ENCODE measurements at regions not wholly inside any gene's neighbourhood (a gene's known extent, or its start where the extent isn't known, plus 50 kb on each side); places are given as distances from the start of the nearest gene placed in this dataset.

DNA sequence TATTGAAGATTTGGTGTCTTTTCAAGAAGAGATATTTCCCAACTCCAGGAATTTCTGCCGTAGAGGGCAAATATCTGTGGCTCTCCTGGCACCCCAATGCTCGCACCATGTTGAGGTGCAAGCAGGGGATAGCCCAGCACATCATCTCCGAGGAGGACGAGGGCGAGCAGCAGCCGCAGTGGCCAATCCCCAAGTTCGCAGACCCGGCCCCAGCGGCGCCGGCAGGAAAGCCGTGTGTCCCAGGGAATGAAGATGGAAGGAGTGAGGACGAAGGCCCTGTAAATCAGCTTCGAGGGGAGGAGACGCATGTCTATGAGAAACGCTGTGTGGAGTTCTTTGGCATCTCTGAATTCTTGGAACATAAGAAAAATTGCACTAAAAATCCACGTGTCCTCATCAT lies 213.4 kb upstream of the UBE2E2 start:
- H3K4me3 Mint-ChIP-seq, result no peak overlapping the region
- DNase-seq, result no peak
- H3K27me3 Mint-ChIP-seq (ENCODE audit: low read depth in 3 of 3), result peaks cover 0 to 1% (median 0%) of the 10 kb centered on the region in 3 donors
- H3K27ac Mint-ChIP-seq, result no peak overlapping the region
- H3K36me3 Mint-ChIP-seq, result no peaks in the 10 kb centered on the region
- H3K4me1 Mint-ChIP-seq, result no peaks in the 10 kb centered on the region
- H3K9me3 Mint-ChIP-seq, result peaks cover 0 to 13% (median 3%) of the 10 kb centered on the region in 6 donors

- peaks cover 0 to 7% (median 3%) of the 10 kb centered on the region in 6 donors for H3K9me3 Mint-ChIP-seq
- H3K4me3 Mint-ChIP-seq, result no peak overlapping the region
- H3K27me3 Mint-ChIP-seq (ENCODE audit: low read depth in 3 of 3), result peaks cover 0 to 1% (median 0%) of the 10 kb centered on the region in 3 donors
- no peaks in the 10 kb centered on the region for H3K4me1 Mint-ChIP-seq
- H3K27ac Mint-ChIP-seq, result no peak overlapping the region
- DNase-seq, result no peak
- H3K36me3 Mint-ChIP-seq, result no peaks in the 10 kb centered on the region
These were observed 212.6 kb upstream of the UBE2E2 start for GRCh38 chr3:22990291-22991200.

DNA sequence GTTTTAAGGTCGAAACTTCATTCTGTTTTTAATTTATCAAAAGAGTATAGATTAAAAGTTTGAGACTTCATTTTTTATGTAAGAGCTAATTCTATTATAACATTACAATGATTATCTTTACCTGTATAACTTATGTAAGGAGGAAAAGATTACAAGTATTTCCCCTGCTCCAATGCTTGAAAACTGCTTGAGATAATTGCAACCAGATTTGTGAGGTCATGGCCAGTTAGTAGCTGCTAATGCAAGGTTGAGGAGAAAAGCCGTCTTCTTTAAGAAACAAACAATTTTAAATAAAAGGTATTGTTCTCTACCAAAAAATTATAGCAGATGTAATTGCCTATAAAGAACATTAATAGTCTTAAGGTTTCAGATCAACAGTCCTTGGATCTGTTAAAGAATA lies 208.3 kb upstream of the UBE2E2 start:
- peaks cover 0 to 2% of the 10 kb centered on the region in 2 donors for H3K4me1 Mint-ChIP-seq
- no peak for DNase-seq
- no peaks in the 10 kb centered on the region for H3K36me3 Mint-ChIP-seq
- no peak overlapping the region for H3K4me3 Mint-ChIP-seq
- no peak overlapping the region for H3K27ac Mint-ChIP-seq
- peaks cover 0 to 5% (median under 1%) of the 10 kb centered on the region in 6 donors for H3K9me3 Mint-ChIP-seq
- peaks cover 0 to 2% (median 1%) of the 10 kb centered on the region in 3 donors for H3K27me3 Mint-ChIP-seq (ENCODE audit: low read depth in 3 of 3)

DNA sequence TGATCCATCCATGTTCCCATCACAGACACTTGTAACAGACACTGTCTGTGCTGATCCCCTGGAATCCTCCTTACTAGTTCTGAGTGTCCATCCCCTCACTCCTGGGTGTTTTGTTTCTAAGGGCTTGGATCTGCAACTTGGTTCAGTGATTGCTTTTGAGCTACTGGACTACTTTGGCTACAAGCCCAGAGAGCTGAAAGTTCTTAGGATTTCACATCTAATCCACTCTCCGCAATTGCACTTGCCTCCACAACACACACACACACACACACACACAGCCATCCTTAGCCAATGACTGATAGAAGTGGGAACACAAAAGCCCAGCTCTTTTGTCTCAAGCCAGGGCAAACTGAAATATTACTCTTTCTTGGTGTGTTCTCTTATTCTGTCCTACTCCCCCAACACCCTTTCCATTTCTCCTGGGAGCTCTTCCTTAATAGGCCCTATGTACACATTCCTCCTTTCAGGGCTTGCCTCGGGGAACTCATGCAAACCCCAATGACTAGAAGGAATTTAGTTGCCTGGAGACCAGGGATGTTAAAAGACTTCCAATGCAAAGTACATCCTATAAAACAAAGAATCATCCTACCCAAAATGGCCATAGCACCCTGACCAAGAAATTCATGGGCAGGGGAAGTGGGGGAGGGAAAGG lies 206.1 kb upstream of the UBE2E2 start:
- H3K4me1 Mint-ChIP-seq, result peaks cover 0 to 2% of the 10 kb centered on the region in 2 donors
- H3K27me3 Mint-ChIP-seq (ENCODE audit: low read depth in 3 of 3), result peaks cover 0 to 2% (median 0%) of the 10 kb centered on the region in 3 donors
- no peaks in the 10 kb centered on the region for H3K36me3 Mint-ChIP-seq
- DNase-seq, result no peak
- no peak overlapping the region for H3K27ac Mint-ChIP-seq
- H3K9me3 Mint-ChIP-seq, result peaks cover 0 to 3% (median 0%) of the 10 kb centered on the region in 6 donors
- no peak overlapping the region for H3K4me3 Mint-ChIP-seq

- peaks cover 0 to 2% (median 0%) of the 10 kb centered on the region in 3 donors for H3K27me3 Mint-ChIP-seq (ENCODE audit: low read depth in 3 of 3)
- no peak overlapping the region for H3K27ac Mint-ChIP-seq
- DNase-seq, result no peak
- no peak overlapping the region for H3K4me3 Mint-ChIP-seq
- peaks cover 0 to 2% of the 10 kb centered on the region in 2 donors for H3K4me1 Mint-ChIP-seq
- peaks cover 0 to 3% (median 0%) of the 10 kb centered on the region in 6 donors for H3K9me3 Mint-ChIP-seq
- no peaks in the 10 kb centered on the region for H3K36me3 Mint-ChIP-seq
These were observed 202.8 kb upstream of the UBE2E2 start for GRCh38 chr3:23000371-23000770.

GRCh38 chr3:23002151-23002550 lies 201.0 kb upstream of the UBE2E2 start:
- DNase-seq, result no peak
- no peaks in the 10 kb centered on the region for H3K36me3 Mint-ChIP-seq
- H3K27ac Mint-ChIP-seq, result no peak overlapping the region
- peaks cover 0 to 2% of the 10 kb centered on the region in 2 donors for H3K4me1 Mint-ChIP-seq
- peaks cover 0 to 2% (median 0%) of the 10 kb centered on the region in 3 donors for H3K27me3 Mint-ChIP-seq (ENCODE audit: low read depth in 3 of 3)
- H3K9me3 Mint-ChIP-seq, result peaks cover 0 to 3% (median 0%) of the 10 kb centered on the region in 6 donors
- H3K4me3 Mint-ChIP-seq, result no peak overlapping the region

DNA sequence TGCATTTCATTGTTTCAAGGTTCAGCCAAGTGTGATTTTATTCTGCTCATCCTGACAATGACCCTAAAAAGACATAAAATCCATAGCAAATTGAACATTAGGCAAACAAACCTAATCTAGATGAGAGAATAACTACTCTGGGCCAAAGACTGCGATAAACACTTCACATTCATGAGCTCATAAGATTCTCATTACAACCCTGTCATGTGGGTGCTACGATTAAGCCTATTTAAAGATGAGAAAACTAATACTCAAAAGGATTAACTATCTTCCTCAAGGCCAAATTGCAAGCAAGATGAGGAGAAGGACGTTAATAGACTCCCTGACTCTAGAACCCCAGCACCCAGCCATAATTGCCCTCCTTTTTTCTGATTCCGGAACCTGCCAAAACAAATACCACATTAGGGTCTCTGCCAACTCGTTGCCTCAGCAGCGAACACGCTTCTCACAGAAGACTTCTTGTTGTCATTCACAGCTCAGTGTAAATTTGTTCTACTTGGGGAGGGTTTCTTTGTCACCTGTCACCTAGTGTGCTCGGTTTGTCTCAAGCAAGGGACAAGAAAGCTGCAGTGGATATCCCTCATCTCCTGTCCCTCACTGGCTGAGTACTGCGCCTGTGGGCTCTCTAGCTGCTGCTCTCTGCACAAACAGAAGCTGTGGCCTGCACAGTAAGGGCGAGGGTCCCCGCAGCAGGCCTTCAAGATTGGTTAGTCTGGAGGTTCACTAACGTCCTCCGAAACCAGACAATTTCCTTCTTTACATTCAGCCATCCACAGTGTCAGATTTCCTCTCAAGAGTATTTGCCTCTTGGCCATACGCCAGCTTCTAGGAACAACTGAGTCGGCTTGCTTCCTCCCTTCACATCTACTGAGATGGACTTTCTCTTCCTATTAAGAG lies 200.0 kb upstream of the UBE2E2 start:
- no peak overlapping the region for H3K27ac Mint-ChIP-seq
- H3K4me3 Mint-ChIP-seq, result no peak overlapping the region
- peaks cover 0 to 3% (median 0%) of the 10 kb centered on the region in 6 donors for H3K9me3 Mint-ChIP-seq
- H3K4me1 Mint-ChIP-seq, result peaks cover 0 to 1% of the 10 kb centered on the region in 2 donors
- no peak for DNase-seq
- H3K27me3 Mint-ChIP-seq (ENCODE audit: low read depth in 3 of 3), result peaks cover 0 to 3% (median 0%) of the 10 kb centered on the region in 3 donors
- no peaks in the 10 kb centered on the region for H3K36me3 Mint-ChIP-seq

- H3K27me3 Mint-ChIP-seq (ENCODE audit: low read depth in 3 of 3), result peaks cover 0 to 3% (median 0%) of the 10 kb centered on the region in 3 donors
- no peak for DNase-seq
- H3K36me3 Mint-ChIP-seq, result no peaks in the 10 kb centered on the region
- no peak overlapping the region for H3K27ac Mint-ChIP-seq
- peaks cover 0 to 5% (median 0%) of the 10 kb centered on the region in 6 donors for H3K9me3 Mint-ChIP-seq
- no peaks in the 10 kb centered on the region for H3K4me1 Mint-ChIP-seq
- H3K4me3 Mint-ChIP-seq, result no peak overlapping the region
These were observed 199.4 kb upstream of the UBE2E2 start for GRCh38 chr3:23003733-23004046.

GRCh38 chr3:23004971-23005370 lies 198.2 kb upstream of the UBE2E2 start:
- H3K4me3 Mint-ChIP-seq, result no peak overlapping the region
- no peak overlapping the region for H3K27ac Mint-ChIP-seq
- peaks cover 0 to 3% (median 0%) of the 10 kb centered on the region in 3 donors for H3K27me3 Mint-ChIP-seq (ENCODE audit: low read depth in 3 of 3)
- H3K36me3 Mint-ChIP-seq, result no peaks in the 10 kb centered on the region
- DNase-seq, result no peak
- H3K4me1 Mint-ChIP-seq, result no peaks in the 10 kb centered on the region
- H3K9me3 Mint-ChIP-seq, result peaks cover 0 to 3% (median 0%) of the 10 kb centered on the region in 6 donors

DNA sequence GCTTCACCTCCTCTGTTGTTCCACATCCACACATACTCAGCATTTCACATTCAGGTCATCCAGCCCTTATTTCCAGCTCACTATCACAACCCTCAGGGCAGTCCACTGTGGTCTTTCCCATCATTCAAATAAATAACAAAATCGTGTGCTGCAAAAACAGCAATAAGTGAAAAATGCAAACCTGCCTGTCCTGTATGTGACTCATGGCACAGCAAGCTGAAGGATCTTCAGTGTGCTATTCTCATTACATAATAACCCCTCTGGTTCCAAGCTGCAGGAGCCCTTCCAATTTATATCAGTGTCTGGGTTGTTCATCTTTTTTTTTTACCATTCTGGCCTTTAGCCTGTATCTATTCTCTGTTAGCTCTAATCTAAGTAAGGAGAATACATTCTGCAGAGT lies 185.3 kb upstream of the UBE2E2 start:
- no peaks in the 10 kb centered on the region for H3K4me1 Mint-ChIP-seq
- no peak overlapping the region for H3K27ac Mint-ChIP-seq
- no peak overlapping the region for H3K4me3 Mint-ChIP-seq

DNA sequence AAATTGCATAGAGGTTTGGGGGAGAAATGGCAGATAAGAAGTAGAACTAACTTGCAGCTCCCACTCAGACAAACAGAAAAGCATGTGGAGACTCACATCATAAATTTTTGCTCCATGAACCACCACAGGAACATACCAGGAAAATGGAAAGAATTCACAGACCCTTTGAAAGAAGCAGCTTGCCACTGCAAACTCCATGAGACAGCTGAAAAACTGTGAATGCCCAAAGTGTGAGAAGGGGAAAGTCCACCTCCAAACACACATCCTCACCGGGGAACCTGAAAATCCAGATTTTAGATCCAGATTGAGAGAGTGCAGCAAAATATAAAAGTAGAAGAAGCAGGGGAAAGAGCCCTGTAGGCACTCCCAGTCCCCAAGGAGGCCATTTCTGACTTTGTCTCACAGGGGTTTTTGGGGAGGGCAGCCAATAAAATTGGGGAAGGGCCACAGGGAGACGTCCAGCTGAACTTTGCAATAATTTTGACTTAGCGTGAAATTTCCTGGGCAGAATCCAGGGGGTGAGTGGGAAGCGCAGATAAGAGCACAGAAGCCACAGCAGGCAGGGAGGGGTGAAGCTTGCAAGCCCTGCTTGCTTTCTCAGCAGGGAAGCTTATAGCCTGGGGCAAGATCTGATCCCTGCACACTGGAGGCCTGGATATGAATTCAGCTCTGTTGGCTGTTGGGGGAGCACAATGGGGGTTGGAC lies 183.4 kb upstream of the UBE2E2 start:
- no peak for DNase-seq
- Mint-ChIP-seq H3K36me3 (peaks cover 0 to 5% (median 3%) of the 10 kb centered on the region in 3 donors), H3K9me3 (peaks cover under 1 to 46% (median 14%) of the 10 kb centered on the region in 6 donors)

More for the DNA sequence above, 185.3 kb upstream of the UBE2E2 start:
- Mint-ChIP-seq H3K9me3 (peaks cover 0 to 35% (median 12%) of the 10 kb centered on the region in 6 donors), H3K36me3 (peaks cover 0 to 5% (median 3%) of the 10 kb centered on the region in 3 donors), H3K27me3 (ENCODE audit: low read depth in 3 of 3) (peaks cover 0 to 4% (median 0%) of the 10 kb centered on the region in 3 donors)
- DNase-seq, result no peak

DNA sequence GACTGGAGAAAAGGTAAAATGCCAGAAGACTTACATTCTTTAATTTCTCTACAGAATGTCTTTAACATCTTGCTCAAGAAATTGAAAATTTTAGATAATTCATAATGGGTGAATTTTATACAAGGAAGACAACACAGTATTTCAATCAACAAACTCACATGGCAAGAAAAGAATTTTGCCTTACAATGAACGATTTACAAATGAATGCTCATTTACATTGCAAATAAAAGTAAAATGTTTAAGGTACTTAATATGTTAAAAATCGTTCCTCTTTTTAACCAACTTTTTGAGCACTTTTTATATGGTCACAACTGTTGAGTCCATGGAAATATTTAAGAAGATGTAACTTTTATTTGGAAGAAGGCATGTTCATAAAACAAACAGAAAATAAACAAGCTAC lies 174.8 kb upstream of the UBE2E2 start:
- H3K9me3 Mint-ChIP-seq, result peaks cover 0 to 21% (median 6%) of the 10 kb centered on the region in 6 donors
- no peaks in the 10 kb centered on the region for H3K36me3 Mint-ChIP-seq
- no peak overlapping the region for H3K4me3 Mint-ChIP-seq
- no peak for DNase-seq
- no peaks in the 10 kb centered on the region for H3K4me1 Mint-ChIP-seq
- H3K27ac Mint-ChIP-seq, result no peak overlapping the region
- H3K27me3 Mint-ChIP-seq (ENCODE audit: low read depth in 3 of 3), result peaks cover 0 to 3% (median 0%) of the 10 kb centered on the region in 3 donors

More for the DNA sequence above, 183.4 kb upstream of the UBE2E2 start:
- H3K4me1 Mint-ChIP-seq, result no peaks in the 10 kb centered on the region
- no peak overlapping the region for H3K27ac Mint-ChIP-seq
- H3K4me3 Mint-ChIP-seq, result no peak overlapping the region
- peaks cover 0 to 4% (median 0%) of the 10 kb centered on the region in 3 donors for H3K27me3 Mint-ChIP-seq (ENCODE audit: low read depth in 3 of 3)

DNA sequence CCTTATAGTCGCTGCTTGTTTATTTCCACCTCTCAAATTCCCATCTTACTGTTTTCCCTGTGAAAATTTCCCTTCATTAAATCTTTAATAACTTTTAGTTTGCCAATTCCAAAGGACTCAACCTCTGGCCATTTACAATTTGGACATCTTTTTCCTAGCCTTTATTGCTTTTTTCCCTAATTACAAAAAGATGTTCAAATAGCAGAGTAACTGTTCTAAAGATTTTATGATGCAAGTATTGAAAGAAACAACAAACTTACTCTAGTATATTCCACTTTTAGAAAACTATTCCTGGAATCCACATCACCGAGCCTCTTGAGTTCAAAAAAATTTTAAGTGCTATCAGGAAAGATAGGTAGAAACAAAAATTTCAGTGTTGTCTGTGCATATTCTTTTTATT lies 174.1 kb upstream of the UBE2E2 start:
- Mint-ChIP-seq H3K4me1 (no peaks in the 10 kb centered on the region), H3K36me3 (no peaks in the 10 kb centered on the region), H3K27me3 (ENCODE audit: low read depth in 3 of 3) (peaks cover 0 to 5% (median 0%) of the 10 kb centered on the region in 3 donors), H3K9me3 (peaks cover 0 to 22% (median 7%) of the 10 kb centered on the region in 6 donors), H3K4me3 (no peak overlapping the region), H3K27ac (no peak overlapping the region)
- DNase-seq, result no peak

All from immature natural killer cell (primary cell).